Stimulated activated naive CD4-positive, alpha-beta T cell (primary cell): ENCODE measurements at regions not wholly inside any gene's neighbourhood (a gene's known extent, or its start where the extent isn't known, plus 50 kb on each side); places are given as distances from the start of the nearest gene placed in this dataset.
"Not testable (repeated sequence)": the region's sequence is repeated elsewhere in the genome, so short reads cannot be mapped to it uniquely, and the experiment has no call there.

Experiments used
- DNase-seq, 6 experiments: peaks; one replicate each; lab custom pipeline; 2025; lab: John Stamatoyannopoulos, UW

- DNase-seq, result no peak
These were observed 1686.2 kb downstream of the SLITRK1 start for GRCh38 chr13:82196087-82196486.

GRCh38 chr13:82187227-82187626, 1695.0 kb downstream of the SLITRK1 start:
- no peak for DNase-seq

- DNase-seq, result no peak
These were observed 1705.5 kb downstream of the SLITRK1 start for GRCh38 chr13:82176751-82177150.

GRCh38 chr13:82165396-82166174, 1716.7 kb downstream of the SLITRK1 start:
- DNase-seq, result no peak

GRCh38 chr13:82164780-82165395, 1717.4 kb downstream of the SLITRK1 start:
- not testable (repeated sequence) for DNase-seq

GRCh38 chr13:82147526-82147925, 1734.7 kb downstream of the SLITRK1 start:
- no peak for DNase-seq

GRCh38 chr13:82136880-82137279, 1745.4 kb downstream of the SLITRK1 start:
- no peak for DNase-seq

GRCh38 chr13:82129281-82129680, 1753.0 kb downstream of the SLITRK1 start:
- DNase-seq, result no peak

GRCh38 chr13:82118589-82118988, 1763.7 kb downstream of the SLITRK1 start:
- DNase-seq, result no peak

GRCh38 chr13:82116422-82116989, 1765.8 kb downstream of the SLITRK1 start:
- no peak for DNase-seq

- DNase-seq, result no peak
These were observed 1766.9 kb downstream of the SLITRK1 start for GRCh38 chr13:82115391-82115790.

- DNase-seq, result no peak
These were observed 1755.3 kb upstream of the SPRY2 start for GRCh38 chr13:82096256-82096655.

- no peak for DNase-seq
These were observed 1751.4 kb upstream of the SPRY2 start for GRCh38 chr13:82092312-82092711.

- no peak for DNase-seq
These were observed 1747.9 kb upstream of the SPRY2 start for GRCh38 chr13:82088781-82089180.

GRCh38 chr13:82076496-82076895, 1735.6 kb upstream of the SPRY2 start:
- no peak for DNase-seq

- DNase-seq, result no peak
These were observed 1729.5 kb upstream of the SPRY2 start for GRCh38 chr13:82070416-82070815.

- no peak for DNase-seq
These were observed 1721.8 kb upstream of the SPRY2 start for GRCh38 chr13:82062772-82063171.

- no peak for DNase-seq
These were observed 1717.4 kb upstream of the SPRY2 start for GRCh38 chr13:82058364-82058763.

GRCh38 chr13:82045316-82045715, 1704.4 kb upstream of the SPRY2 start:
- not testable (repeated sequence) for DNase-seq

GRCh38 chr13:82036602-82037001, 1695.7 kb upstream of the SPRY2 start:
- no peak for DNase-seq

GRCh38 chr13:82011355-82011754, 1670.4 kb upstream of the SPRY2 start:
- DNase-seq, result no peak

GRCh38 chr13:82010780-82011179, 1669.9 kb upstream of the SPRY2 start:
- DNase-seq, result no peak

- DNase-seq, result no peak
These were observed 1661.8 kb upstream of the SPRY2 start for GRCh38 chr13:82002710-82003109.
